CD4-positive, CD25-positive, alpha-beta regulatory T cell (primary cell): ENCODE measurements at regions not wholly inside any gene's neighbourhood (a gene's known extent, or its start where the extent isn't known, plus 50 kb on each side); places are given as distances from the start of the nearest gene placed in this dataset.

Experiments
- ATAC-seq, 2 donors: fragments of 150-1000 bp; cut with Tn5 transposase; one replicate each; pipeline ENCODE4 v1.10.0; 2021; ENCODE audit warnings: low read depth in 2 of 2, moderate number of reproducible peaks in 2 of 2, moderate library complexity in 1 of 2
- DNase-seq, 3 donors: peaks; one replicate each; pipeline versions ENCODE4 v3.0.0 to v3.0.0-alpha.2; 2012 to 2022; ENCODE audit warnings: mixed read lengths in 1 of 3
- H3K27ac ChIP-seq: one replicate; pipeline ENCODE4 v1.7.0; 2013; ENCODE audit warnings: mild to moderate bottlenecking, low read length; ENCODE audit not compliant: insufficient read depth, poor library complexity, severe bottlenecking
- H3K27me3 ChIP-seq: one replicate; pipeline ENCODE4 v1.7.0; 2013; ENCODE audit warnings: low read length; ENCODE audit not compliant: control insufficient read depth, insufficient read depth
- H3K36me3 ChIP-seq: one replicate; pipeline ENCODE4 v1.7.0; 2013; ENCODE audit warnings: mild to moderate bottlenecking, low read length, moderate library complexity; ENCODE audit not compliant: control insufficient read depth, insufficient read depth
- H3K4me1 ChIP-seq: 2 replicates; pipeline ENCODE4 v1.7.0; 2013; ENCODE audit warnings: mild to moderate bottlenecking, low read length; ENCODE audit not compliant: insufficient read depth, control insufficient read depth, poor library complexity, severe bottlenecking
- H3K4me3 ChIP-seq: one replicate; pipeline ENCODE4 v1.7.0; 2013; ENCODE audit warnings: low read depth, mild to moderate bottlenecking, low read length, moderate library complexity
- H3K9me3 ChIP-seq, 2 experiments: 1 replicate in 1 of 2; 2 replicates in 1 of 2; pipeline ENCODE4 v1.7.0; 2013; ENCODE audit warnings: low read length in 2 of 2, mild to moderate bottlenecking in 1 of 2, moderate library complexity in 1 of 2; ENCODE audit not compliant: control insufficient read depth in 2 of 2
- H3K27ac Mint-ChIP-seq, 3 donors: one replicate each; pipeline ENCODE4 v1.8.0; 2020 to 2022; ENCODE audit warnings: mild to moderate bottlenecking in 3 of 3, mixed read lengths in 3 of 3, moderate library complexity in 2 of 3
- H3K27me3 Mint-ChIP-seq: one replicate; pipeline ENCODE4 v1.8.0; 2022; ENCODE audit warnings: mild to moderate bottlenecking, mixed read lengths
- H3K36me3 Mint-ChIP-seq: one replicate; pipeline ENCODE4 v1.8.0; 2020; ENCODE audit warnings: mixed read lengths
- H3K4me1 Mint-ChIP-seq, 4 donors: one replicate each; pipeline ENCODE4 v1.8.0; 2020 to 2022; ENCODE audit warnings: mixed read lengths in 4 of 4, mild to moderate bottlenecking in 1 of 4
- H3K4me3 Mint-ChIP-seq, 4 donors: one replicate each; pipeline ENCODE4 v1.8.0; 2020 to 2022; ENCODE audit warnings: mild to moderate bottlenecking in 4 of 4, mixed read lengths in 4 of 4, moderate library complexity in 3 of 4
- H3K9me3 Mint-ChIP-seq, 7 donors: one replicate each; pipeline ENCODE4 v1.8.0; 2020 to 2022; ENCODE audit warnings: mixed read lengths in 7 of 7, mild to moderate bottlenecking in 3 of 7, moderate library complexity in 2 of 7

DNA sequence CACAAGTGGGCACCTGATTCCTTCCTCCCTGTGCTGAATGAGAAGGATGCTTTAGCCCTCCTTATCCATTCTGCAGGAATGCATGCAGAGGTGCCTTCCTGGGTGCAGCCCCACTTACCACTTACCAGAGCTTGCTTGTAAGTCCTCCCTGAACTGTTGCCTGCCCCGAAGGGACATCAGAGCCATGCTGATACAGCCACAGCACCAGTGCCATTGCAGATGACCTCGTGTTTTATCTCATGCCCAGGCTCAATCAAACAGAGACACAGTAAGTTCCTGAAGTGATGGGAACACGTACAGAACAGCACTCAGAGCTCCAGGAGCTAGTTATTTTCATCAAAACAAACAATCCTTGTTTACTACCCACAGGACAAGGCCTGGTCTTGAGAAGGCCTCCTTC is 81.9 kb downstream of the ATP1A1 start:
- Mint-ChIP-seq H3K36me3 (no peaks in the 10 kb centered on the region), H3K9me3 (no peaks in the 10 kb centered on the region)
- H3K9me3 ChIP-seq, result no peaks in the 10 kb centered on the region

DNA sequence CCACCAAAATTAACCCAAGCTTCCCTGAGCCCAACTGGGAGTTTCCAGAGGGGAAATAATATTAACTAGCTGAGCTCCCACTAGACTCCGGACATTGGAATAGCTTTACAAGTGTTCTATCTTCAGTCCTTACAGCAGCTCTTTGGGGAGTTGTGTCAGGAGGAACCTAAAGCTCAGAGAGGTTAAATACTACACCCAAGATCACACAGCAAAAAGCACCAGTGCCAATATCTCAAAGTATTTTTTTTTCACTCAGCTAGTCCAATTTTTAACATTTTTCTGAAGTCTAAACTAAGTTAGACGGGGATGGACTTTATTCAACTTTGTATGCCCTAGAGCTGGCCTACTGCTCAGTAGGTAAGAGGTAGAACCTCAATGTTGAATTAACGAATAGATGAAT is 82.5 kb downstream of the ATP1A1 start:
- ATAC-seq (no peak), DNase-seq (no peak)
- Histone ChIP-seq H3K4me1 (no peaks in the 10 kb centered on the region), H3K9me3 (no peaks in the 10 kb centered on the region), H3K4me3 (no peak overlapping the region), H3K27ac (no peak overlapping the region), H3K27me3 (no peaks in the 10 kb centered on the region), H3K36me3 (no peaks in the 10 kb centered on the region)
- Mint-ChIP-seq H3K9me3 (no peaks in the 10 kb centered on the region), H3K27ac (no peak overlapping the region), H3K27me3 (no peaks in the 10 kb centered on the region), H3K4me3 (no peak overlapping the region), H3K36me3 (no peaks in the 10 kb centered on the region), H3K4me1 (no peaks in the 10 kb centered on the region)

More for the DNA sequence above, 81.9 kb downstream of the ATP1A1 start:
- Mint-ChIP-seq H3K27ac (peak overlapping the region in 1 of 3 donors; percentile 52), H3K4me3 (no peak overlapping the region), H3K4me1 (no peaks in the 10 kb centered on the region), H3K27me3 (no peaks in the 10 kb centered on the region)
- ATAC-seq (no peak), DNase-seq (no peak)
- Histone ChIP-seq H3K4me1 (no peaks in the 10 kb centered on the region), H3K27ac (no peak overlapping the region), H3K27me3 (no peaks in the 10 kb centered on the region), H3K4me3 (no peak overlapping the region), H3K36me3 (no peaks in the 10 kb centered on the region)

DNA sequence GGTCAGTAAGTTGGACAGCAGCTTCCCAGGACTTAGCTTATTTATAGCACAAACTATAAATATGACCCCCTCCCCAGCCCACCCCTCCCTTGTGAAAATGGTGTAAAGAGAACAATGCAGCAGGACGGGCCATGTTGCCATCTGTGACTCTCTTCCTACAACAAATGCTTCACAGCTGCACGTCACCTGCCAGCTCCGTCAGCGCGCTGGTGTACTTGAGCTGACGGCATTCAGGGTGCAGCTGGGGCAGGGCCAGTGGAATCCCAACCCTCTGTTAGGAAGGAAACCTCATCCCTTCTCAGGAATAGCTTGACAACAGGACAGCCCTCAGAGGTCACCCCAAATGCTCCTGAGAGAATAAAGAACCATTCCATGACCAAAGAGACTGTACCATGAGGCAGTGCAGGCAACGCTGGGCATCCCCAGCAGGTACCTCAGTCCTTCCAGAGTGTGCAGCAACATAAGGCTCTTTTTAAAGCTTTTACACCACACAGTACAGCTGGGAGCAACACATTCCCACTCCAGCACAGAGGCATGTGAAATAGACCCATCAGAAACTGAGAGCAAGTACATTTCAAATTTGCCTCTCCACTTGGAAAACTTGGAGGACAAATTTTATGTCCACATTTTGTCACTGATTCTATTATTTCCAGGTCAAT is 85.0 kb downstream of the ATP1A1 start:
- H3K4me1 Mint-ChIP-seq, result no peaks in the 10 kb centered on the region
- Histone ChIP-seq H3K9me3 (no peaks in the 10 kb centered on the region), H3K27ac (no peak overlapping the region), H3K4me1 (no peaks in the 10 kb centered on the region), H3K4me3 (no peak overlapping the region), H3K36me3 (no peaks in the 10 kb centered on the region), H3K27me3 (no peaks in the 10 kb centered on the region)
- H3K27ac Mint-ChIP-seq, result no peak overlapping the region
- no peak overlapping the region for H3K4me3 Mint-ChIP-seq
- ATAC-seq, result no peak
- DNase-seq, result no peak
- no peaks in the 10 kb centered on the region for H3K36me3 Mint-ChIP-seq
- no peaks in the 10 kb centered on the region for H3K9me3 Mint-ChIP-seq
- H3K27me3 Mint-ChIP-seq, result no peaks in the 10 kb centered on the region

DNA sequence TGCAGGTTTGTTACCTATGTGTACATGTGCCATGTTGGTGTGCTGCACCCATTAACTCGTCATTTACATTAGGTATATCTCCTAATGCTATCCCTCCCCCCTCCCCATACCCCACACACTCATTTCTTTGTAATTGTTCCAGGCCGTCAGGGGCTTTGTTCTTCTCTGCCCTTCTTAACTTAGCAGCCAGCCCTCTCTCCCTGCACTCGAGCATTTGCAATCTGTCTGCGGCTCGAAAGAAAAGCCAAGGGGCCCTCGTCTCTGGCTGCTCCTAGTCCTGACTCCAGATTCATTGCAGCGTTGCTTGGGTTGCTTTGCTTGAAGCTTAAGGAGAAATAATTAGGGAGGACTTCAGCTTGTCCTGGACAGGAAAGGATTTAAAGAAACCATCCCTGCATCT is 85.7 kb downstream of the ATP1A1 start:
- no peak overlapping the region for H3K4me3 Mint-ChIP-seq
- no peaks in the 10 kb centered on the region for H3K9me3 ChIP-seq
- no peaks in the 10 kb centered on the region for H3K4me1 Mint-ChIP-seq
- ATAC-seq (no peak), DNase-seq (no peak)
- H3K4me3 ChIP-seq, result no peak overlapping the region
- H3K4me1 ChIP-seq, result no peaks in the 10 kb centered on the region
- no peaks in the 10 kb centered on the region for H3K36me3 ChIP-seq
- no peaks in the 10 kb centered on the region for H3K27me3 ChIP-seq
- H3K27ac ChIP-seq, result no peak overlapping the region
- no peak overlapping the region for H3K27ac Mint-ChIP-seq
- H3K27me3 Mint-ChIP-seq, result no peaks in the 10 kb centered on the region
- no peaks in the 10 kb centered on the region for H3K9me3 Mint-ChIP-seq
- no peaks in the 10 kb centered on the region for H3K36me3 Mint-ChIP-seq

DNA sequence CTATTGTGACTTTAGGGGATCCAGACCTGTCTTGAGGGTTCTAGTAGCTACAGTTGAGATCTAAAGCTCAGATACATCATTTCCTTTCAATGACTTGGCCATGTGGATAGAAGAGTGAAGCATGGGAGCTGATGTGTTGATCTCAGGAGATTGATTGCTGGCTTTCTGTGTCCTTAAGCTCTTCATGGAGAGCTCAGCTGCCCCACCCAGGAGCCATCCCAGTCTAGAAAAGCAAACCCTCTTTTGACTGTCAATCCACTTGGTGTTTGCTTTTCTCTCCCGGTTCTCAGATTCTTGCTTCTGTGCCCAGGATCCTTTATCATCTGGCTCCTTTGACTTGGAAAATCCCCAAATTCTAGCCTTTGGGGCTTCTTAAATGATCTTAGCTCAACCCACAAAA is 87.2 kb downstream of the ATP1A1 start:
- Mint-ChIP-seq H3K36me3 (no peaks in the 10 kb centered on the region), H3K4me3 (no peak overlapping the region), H3K4me1 (no peaks in the 10 kb centered on the region), H3K27ac (no peak overlapping the region), H3K9me3 (no peaks in the 10 kb centered on the region), H3K27me3 (no peaks in the 10 kb centered on the region)
- Histone ChIP-seq H3K9me3 (no peaks in the 10 kb centered on the region), H3K27me3 (no peaks in the 10 kb centered on the region), H3K4me3 (no peak overlapping the region), H3K36me3 (no peaks in the 10 kb centered on the region), H3K4me1 (no peaks in the 10 kb centered on the region), H3K27ac (no peak overlapping the region)
- ATAC-seq (no peak), DNase-seq (no peak)

DNA sequence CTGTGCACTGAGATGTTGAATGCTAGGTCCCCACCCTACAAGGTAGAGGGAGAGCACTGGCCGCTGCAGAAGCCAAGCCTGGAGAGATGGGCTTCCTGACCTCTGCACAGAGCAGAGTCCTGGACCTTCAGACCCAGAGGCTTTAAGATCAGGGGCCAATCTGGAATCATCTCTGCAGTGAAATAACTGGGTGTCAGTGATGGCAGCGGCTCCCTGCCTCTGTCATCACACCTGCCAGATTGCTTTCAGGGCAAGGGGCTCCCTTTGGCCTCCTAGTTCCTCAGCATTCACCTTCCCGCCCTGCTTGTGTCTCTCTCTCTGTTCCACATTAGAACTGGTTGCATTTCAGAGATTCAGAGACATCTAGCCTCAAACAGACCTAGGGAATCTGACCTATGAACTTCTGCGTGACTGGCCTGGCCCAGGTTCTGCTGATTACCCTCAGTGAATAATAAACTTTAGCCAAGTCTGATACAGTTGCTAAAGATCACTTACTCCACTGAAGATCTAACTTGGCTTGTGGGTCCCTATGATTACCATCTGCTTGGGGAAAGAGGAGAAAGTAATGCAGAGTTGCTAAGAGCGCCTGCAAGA is 87.8 kb downstream of the ATP1A1 start:
- no peaks in the 10 kb centered on the region for H3K9me3 Mint-ChIP-seq
- H3K4me3 Mint-ChIP-seq, result no peak overlapping the region
- H3K27ac Mint-ChIP-seq, result no peak overlapping the region

DNA sequence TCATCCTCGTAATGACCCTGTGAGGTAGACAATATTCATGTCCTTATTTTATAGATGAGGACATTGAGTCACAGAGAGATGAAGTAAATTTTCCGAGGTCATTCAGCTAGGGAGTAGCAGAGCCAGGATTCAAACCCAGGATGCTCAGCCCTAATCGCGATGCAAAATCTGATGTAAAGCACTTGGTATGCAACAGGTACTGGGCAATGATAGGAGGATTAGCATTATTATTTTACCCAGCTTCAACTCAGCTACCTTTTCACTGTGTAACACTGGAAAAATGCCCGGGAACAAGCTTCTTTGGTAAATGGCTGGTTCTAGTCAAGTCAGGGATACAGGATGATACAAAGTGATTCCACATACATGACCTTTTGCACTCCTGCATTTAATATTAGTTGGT is 88.7 kb downstream of the ATP1A1 start:
- peaks cover 2% of the 10 kb centered on the region for H3K36me3 Mint-ChIP-seq

More for the DNA sequence above, 87.8 kb downstream of the ATP1A1 start:
- Histone ChIP-seq H3K4me3 (no peak overlapping the region), H3K27ac (no peak overlapping the region), H3K4me1 (no peaks in the 10 kb centered on the region), H3K9me3 (no peaks in the 10 kb centered on the region), H3K36me3 (no peaks in the 10 kb centered on the region), H3K27me3 (no peaks in the 10 kb centered on the region)
- ATAC-seq (no peak), DNase-seq (no peak)
- H3K36me3 Mint-ChIP-seq, result no peaks in the 10 kb centered on the region
- no peaks in the 10 kb centered on the region for H3K27me3 Mint-ChIP-seq
- H3K4me1 Mint-ChIP-seq, result no peaks in the 10 kb centered on the region

DNA sequence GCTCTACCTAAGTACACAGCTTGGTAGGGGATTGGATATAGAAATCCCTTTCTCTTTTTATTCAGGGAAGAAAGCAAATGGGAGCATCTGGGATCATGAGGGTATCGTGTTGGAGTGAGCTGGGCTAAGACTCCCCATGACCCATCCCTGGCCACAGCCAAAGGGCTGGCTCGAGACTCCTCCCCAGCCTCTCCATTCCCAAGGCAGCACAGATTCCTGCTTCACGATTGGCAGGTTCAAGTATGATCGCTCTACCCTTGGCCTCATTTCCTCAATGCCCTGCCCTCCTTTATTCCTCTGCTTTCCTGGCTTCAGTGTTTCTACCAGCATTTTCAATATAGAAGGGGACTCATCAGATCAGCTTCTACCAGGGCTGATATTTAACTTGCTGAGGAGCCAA is 89.7 kb downstream of the ATP1A1 start:
- no peak for DNase-seq
- ATAC-seq, result no peak
- Mint-ChIP-seq H3K4me1 (no peaks in the 10 kb centered on the region), H3K36me3 (peaks cover 3% of the 10 kb centered on the region), H3K27ac (no peak overlapping the region), H3K9me3 (no peaks in the 10 kb centered on the region), H3K4me3 (no peak overlapping the region), H3K27me3 (no peaks in the 10 kb centered on the region)
- Histone ChIP-seq H3K4me1 (no peaks in the 10 kb centered on the region), H3K36me3 (no peaks in the 10 kb centered on the region), H3K4me3 (no peak overlapping the region), H3K27me3 (no peaks in the 10 kb centered on the region), H3K27ac (no peak overlapping the region), H3K9me3 (no peaks in the 10 kb centered on the region)

More for the DNA sequence above, 88.7 kb downstream of the ATP1A1 start:
- ATAC-seq (no peak), DNase-seq (no peak)
- Histone ChIP-seq H3K4me1 (no peaks in the 10 kb centered on the region), H3K27ac (no peak overlapping the region), H3K9me3 (no peaks in the 10 kb centered on the region), H3K27me3 (no peaks in the 10 kb centered on the region), H3K36me3 (no peaks in the 10 kb centered on the region), H3K4me3 (no peak overlapping the region)
- no peak overlapping the region for H3K27ac Mint-ChIP-seq
- H3K27me3 Mint-ChIP-seq, result no peaks in the 10 kb centered on the region
- H3K4me3 Mint-ChIP-seq, result no peak overlapping the region
- no peaks in the 10 kb centered on the region for H3K9me3 Mint-ChIP-seq
- no peaks in the 10 kb centered on the region for H3K4me1 Mint-ChIP-seq
